Activated T-helper 1 cell treated with anti-CD3 and anti-CD28 coated beads, Interleukin-2, amount 50 U/mL, for 16 hours (primary cell): ENCODE measurements at regions not wholly inside any gene's neighbourhood (a gene's known extent, or its start where the extent isn't known, plus 50 kb on each side); places are given as distances from the start of the nearest gene placed in this dataset.
"Not testable (repeated sequence)": the region's sequence is repeated elsewhere in the genome, so short reads cannot be mapped to it uniquely, and the experiment has no call there.

Experiments used
- DNase-seq, 2 donors: peaks; one replicate each; pipeline ENCODE4 v3.0.0-alpha.2; 2020; ENCODE audit warnings: low read depth in 1 of 2, low spot score in 1 of 2

DNA sequence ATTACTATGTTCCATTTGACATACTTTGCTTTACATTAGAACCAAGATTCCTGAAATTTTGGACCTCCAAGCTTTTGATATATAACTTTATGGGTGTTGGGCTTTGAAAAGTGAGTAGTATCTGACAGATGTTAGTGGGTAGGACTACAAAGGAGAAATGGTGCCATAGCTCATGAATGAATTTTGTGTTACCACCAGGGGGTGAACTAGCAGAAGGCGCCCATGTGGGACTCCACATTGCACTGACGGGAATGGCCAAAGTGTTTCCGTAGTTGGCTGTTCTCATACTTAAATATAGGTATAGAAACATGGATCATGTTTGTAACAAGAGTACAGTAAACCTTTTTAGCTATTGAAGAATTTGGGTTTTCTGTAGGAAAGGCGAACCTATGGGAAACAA is 337.5 kb downstream of the FLRT2 start:
- no peak for DNase-seq

DNA sequence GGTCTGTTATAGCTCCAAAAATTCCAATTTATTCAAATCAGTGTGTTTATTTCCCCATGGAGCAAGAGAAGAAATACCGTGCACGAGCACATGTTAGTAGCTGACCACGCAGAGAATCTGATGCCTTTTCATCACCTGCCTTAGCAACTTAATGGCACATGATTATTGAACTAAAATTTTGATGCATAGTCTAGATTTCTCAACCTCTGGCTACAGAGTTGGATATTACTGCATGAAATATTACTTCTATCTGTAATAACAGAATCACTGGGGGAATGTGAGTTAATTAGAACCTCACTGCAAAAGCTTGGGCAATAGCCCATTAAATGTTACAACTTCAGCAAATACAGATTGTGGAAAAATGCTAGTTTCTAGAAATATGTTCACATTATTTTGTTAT is 335.8 kb downstream of the FLRT2 start:
- DNase-seq, result no peak

DNA sequence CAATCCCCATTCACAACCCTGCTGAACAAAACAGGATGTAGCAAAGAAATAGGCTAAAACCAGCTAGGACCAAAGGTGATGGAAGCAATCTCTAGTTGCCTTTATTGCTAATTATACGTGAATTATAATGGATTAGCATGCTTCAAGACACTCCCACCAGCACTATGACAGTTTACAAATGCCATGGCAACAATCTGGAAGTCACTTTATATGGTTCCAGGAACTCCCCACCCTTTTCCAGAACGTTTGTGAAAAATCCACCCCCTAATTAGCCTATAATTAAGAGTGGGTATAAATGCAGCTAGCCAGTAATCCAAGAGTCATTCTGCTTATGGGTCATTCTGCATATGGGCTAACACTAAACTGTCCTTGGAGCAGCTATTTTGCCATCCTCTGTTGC is 328.7 kb downstream of the FLRT2 start:
- DNase-seq, result no peak

GRCh38 chr14:85856430-85856829 is 326.5 kb downstream of the FLRT2 start:
- DNase-seq, result no peak

DNA sequence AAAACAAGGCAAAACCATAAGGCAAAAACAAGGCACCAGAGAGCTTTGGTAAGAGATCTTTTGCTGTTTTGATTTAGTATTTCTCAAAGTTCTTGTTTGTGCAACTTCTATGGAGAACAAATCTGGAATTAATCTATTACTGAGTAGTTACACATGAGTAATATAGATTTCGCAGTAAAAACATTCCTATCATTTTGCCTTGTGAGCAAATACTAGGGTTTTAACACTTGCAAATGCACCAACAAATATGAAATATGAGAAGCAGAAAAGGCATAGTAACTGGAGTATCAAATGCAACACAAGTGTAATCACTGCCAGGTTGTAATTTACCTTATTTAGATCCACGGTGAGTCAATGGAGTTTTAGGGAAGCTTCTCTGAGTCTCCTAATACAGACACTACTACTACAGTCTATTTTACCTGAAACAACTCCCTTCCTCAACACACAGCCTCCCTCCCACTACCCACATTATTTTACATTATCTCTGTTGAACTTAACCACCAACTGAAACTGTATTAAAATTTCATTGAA is 324.1 kb downstream of the FLRT2 start:
- no peak for DNase-seq

- no peak for DNase-seq
Observed at GRCh38 chr14:85852906-85853305, 323.0 kb downstream of the FLRT2 start.

- not testable (repeated sequence) for DNase-seq
Observed at GRCh38 chr14:85852123-85852522, 322.2 kb downstream of the FLRT2 start.

GRCh38 chr14:85830549-85830948 is 300.6 kb downstream of the FLRT2 start:
- not testable (repeated sequence) for DNase-seq

DNA sequence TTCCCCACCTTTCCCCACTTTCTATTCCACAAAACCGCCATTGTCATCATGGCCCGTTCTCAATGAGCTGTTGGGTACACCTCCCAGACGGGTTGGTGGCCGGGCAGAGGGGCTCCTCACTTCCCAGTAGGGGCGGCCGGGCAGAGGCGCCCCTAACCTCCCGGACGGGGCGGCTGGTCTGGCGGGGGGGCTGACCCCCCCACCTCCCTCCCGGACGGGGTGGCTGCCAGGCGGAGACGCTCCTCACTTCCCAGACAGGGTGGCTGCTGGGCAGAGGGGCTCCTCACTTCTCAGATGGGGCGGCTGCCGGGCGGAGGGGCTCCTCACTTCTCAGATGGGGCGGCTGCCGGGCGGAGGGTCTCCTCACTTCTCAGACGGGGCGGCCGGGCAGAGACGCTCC is 299.7 kb downstream of the FLRT2 start:
- not testable (repeated sequence) for DNase-seq

GRCh38 chr14:85824526-85824925 is 294.6 kb downstream of the FLRT2 start:
- no peak for DNase-seq

- no peak for DNase-seq
Observed at GRCh38 chr14:85822236-85822635, 292.3 kb downstream of the FLRT2 start.

GRCh38 chr14:85817430-85817829 is 287.5 kb downstream of the FLRT2 start:
- no peak for DNase-seq

DNA sequence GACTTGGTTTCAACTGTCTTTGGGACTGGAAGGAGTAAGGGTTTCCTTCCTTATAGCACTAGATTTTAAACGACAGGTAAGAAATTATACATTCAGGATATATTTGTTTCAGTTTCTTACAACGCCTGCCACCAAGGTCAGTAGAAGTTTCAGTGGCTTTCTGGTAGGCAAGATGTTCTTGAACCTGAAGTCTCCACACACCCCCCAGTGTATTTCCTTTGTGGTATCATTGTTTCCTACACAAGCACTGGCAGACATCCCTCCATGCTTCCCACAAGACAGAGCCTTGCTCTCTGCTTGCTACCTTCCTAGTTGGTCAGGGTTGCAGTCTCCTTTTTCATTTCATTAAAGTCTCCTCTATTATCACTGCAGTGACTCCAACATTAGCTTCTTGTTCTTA is 283.1 kb downstream of the FLRT2 start:
- no peak for DNase-seq

- DNase-seq, result no peak
Observed at GRCh38 chr14:85811340-85811739, 281.4 kb downstream of the FLRT2 start.

GRCh38 chr14:85799668-85800067 is 269.7 kb downstream of the FLRT2 start:
- DNase-seq, result no peak

- DNase-seq, result no peak
Observed at GRCh38 chr14:85798856-85799255, 268.9 kb downstream of the FLRT2 start.

DNA sequence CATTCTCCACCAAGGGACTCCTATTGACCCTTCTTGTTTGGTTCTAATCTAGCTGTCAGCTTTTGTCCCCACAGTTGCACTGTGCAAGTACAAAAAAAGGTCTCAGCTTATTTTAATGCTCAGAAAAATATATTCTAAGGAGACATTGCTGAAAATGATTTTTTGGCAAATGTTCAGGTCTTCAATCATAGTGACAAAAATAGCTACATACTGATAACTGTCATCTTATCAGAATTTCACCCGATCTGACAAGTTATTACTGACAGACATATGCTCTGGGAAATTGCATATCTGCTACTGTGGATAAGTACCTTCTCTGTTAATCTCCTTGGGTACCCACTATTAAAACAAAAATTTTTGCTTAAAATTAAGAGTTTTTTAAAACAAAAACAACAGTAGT is 263.6 kb downstream of the FLRT2 start:
- DNase-seq, result no peak

DNA sequence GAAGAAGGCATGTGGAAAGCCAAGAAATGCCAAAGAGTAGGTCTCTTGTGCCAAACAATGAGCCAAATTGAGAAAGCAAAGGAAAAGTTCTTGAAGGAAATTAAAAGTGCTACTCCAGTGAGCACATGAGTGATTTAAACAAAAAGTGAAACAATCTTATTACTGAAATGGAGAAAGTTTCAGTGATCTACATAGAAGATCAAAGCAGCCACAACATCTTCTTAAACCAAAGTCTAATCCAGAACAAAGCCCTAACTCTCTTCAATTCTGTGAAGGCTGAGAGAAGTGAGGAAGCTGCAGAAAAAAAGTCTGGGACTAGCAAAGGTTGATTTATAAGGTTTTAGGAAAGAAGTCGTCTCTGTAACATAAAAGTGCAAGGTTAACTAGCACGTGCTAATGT is 259.6 kb downstream of the FLRT2 start:
- no peak for DNase-seq

- DNase-seq, result no peak
Observed at GRCh38 chr14:85788470-85789233, 258.7 kb downstream of the FLRT2 start.

- no peak for DNase-seq
Observed at GRCh38 chr14:85766295-85766694, 236.4 kb downstream of the FLRT2 start.

DNA sequence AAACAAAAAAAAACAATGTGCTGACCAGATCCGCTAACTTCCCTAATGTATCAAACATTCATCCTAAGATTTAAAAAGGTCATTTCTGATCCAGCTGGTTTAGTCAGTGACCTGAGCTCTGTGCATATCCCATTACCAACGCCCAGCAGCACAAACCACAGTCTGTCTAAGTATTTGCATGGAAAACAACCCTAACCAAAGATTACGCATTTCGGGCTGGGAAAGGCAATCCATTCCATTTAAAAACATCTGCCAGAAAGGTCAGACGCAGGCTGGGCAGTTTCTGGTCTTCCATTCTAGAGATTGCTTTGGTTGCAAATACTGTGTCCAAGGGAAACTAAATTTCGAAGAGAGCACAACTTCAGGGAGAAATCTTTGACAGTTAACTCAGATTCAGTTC is 234.9 kb downstream of the FLRT2 start:
- no peak for DNase-seq

DNA sequence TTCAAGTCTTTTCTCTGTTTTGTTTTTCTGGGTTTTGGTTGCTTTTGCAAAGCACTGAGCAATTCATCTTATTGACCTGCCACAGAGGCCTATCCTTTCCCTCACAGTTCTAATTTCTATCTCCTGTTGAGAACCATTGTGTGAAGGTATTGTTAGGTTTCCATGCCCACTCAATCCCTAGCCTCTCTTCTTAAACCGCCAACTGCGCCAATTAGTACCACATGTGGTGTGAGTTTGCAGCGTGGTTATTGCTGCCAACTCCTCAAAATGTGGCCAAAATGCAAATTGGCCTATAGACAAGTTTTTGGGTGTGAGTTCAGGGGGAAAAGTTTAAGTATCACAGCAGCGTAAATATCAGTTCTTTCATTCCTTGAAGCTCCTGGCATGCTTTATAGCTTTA is 232.6 kb downstream of the FLRT2 start:
- DNase-seq, result no peak

DNA sequence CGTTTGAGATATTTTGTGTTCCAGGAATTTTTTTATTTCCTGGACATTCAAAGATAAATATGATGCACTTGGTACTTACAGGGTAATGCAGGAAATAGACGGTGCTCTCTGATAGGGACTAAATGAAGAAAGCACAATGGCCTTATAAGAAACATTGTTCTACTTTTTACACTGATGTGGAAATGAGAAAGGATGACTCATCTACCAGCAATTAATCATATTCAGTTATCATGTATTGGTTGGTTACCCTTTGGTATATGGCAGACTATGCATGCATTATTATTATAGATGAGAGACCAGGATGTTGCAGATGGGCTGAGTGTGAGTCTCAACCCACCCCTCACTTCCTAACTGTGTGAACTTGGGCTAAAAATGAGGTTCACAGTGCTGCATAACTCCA is 222.2 kb downstream of the FLRT2 start:
- DNase-seq, result no peak
